Liver (tissue), 8 donors: ENCODE measurements at regions not wholly inside any gene's neighbourhood (a gene's known extent, or its start where the extent isn't known, plus 50 kb on each side); places are given as distances from the start of the nearest gene placed in this dataset.

Experiments used
- DNase-seq: peaks from one replicate; pipeline ENCODE4 v3.0.0-alpha.2; 2017; ENCODE audit warnings: low spot score
- H3K27ac ChIP-seq, 2 donors: one replicate each; pipeline ENCODE4 v1.7.0; 2013; ENCODE audit warnings: inconsistent platforms in 2 of 2, low read length in 2 of 2, control low read depth in 1 of 2, low read depth in 1 of 2, mild to moderate bottlenecking in 1 of 2
- H3K27me3 ChIP-seq, 4 donors: one replicate each; pipeline versions ENCODE4 v1.6.1 to v1.7.0; 2013; ENCODE audit warnings: low read length in 3 of 4, inconsistent platforms in 1 of 4, mild to moderate bottlenecking in 1 of 4, moderate library complexity in 1 of 4; ENCODE audit not compliant: control insufficient read depth in 4 of 4, insufficient read depth in 4 of 4
- H3K36me3 ChIP-seq, 4 donors: one replicate each; pipeline versions ENCODE4 v1.6.1 to v1.7.0; 2013; ENCODE audit warnings: low read length in 3 of 4, mild to moderate bottlenecking in 3 of 4, low read depth in 1 of 4, moderate library complexity in 1 of 4; ENCODE audit not compliant: control insufficient read depth in 4 of 4, insufficient read depth in 3 of 4
- H3K4me1 ChIP-seq, 4 donors: one replicate each; pipeline versions ENCODE4 v1.6.1 to v1.7.0; 2013; ENCODE audit warnings: low read length in 3 of 4, mild to moderate bottlenecking in 3 of 4, moderate library complexity in 1 of 4; ENCODE audit not compliant: control insufficient read depth in 4 of 4, insufficient read depth in 4 of 4
- H3K4me3 ChIP-seq, 3 donors: one replicate each; pipeline versions ENCODE4 v1.6.1 to v1.7.0; 2013; ENCODE audit warnings: low read length in 3 of 3, control low read depth in 1 of 3, low read depth in 1 of 3, mild to moderate bottlenecking in 1 of 3
- H3K9ac ChIP-seq, 2 donors: one replicate each; pipeline ENCODE4 v1.7.0; 2013; ENCODE audit warnings: low read length in 2 of 2, mild to moderate bottlenecking in 2 of 2, moderate library complexity in 2 of 2, control low read depth in 1 of 2, low read depth in 1 of 2
- H3K9me3 ChIP-seq, 4 donors: one replicate each; pipeline versions ENCODE4 v1.6.1 to v1.7.0; 2013; ENCODE audit warnings: low read length in 3 of 4; ENCODE audit not compliant: control insufficient read depth in 4 of 4
- EGR1 ChIP-seq, 2 donors: IDR thresholded peaks; 2 replicates each; pipeline ENCODE4 v1.6.1; 2016 to 2018; ENCODE audit warnings: antibody characterized with exemption in 2 of 2, low read depth in 2 of 2
- FOXA1 ChIP-seq: IDR thresholded peaks from 2 replicates; pipeline ENCODE4 v1.6.1; 2016; ENCODE audit warnings: antibody characterized with exemption
- FOXA2 ChIP-seq: IDR thresholded peaks from 2 replicates; pipeline ENCODE4 v1.6.1; 2016; ENCODE audit warnings: antibody characterized with exemption
- HNF4A ChIP-seq, 2 donors: conservative IDR thresholded peaks; 2 replicates each; pipeline ENCODE4 v1.6.1; 2016; ENCODE audit warnings: antibody characterized with exemption in 2 of 2, mild to moderate bottlenecking in 2 of 2
- HNF4G ChIP-seq: IDR thresholded peaks from 2 replicates; pipeline ENCODE4 v1.6.1; 2016; ENCODE audit warnings: antibody characterized with exemption
- MAX ChIP-seq: IDR thresholded peaks from 2 replicates; pipeline ENCODE4 v1.6.1; 2016; ENCODE audit warnings: antibody characterized with exemption
- RAD21 ChIP-seq, 2 donors: IDR thresholded peaks; 2 replicates each; pipeline ENCODE4 v1.6.1; 2016; ENCODE audit warnings: antibody characterized with exemption in 2 of 2, mild to moderate bottlenecking in 2 of 2
- RXRA ChIP-seq, 2 donors: IDR thresholded peaks; 2 replicates each; pipeline ENCODE4 v1.6.1; 2017 to 2018; ENCODE audit warnings: antibody characterized with exemption in 2 of 2, mild to moderate bottlenecking in 1 of 2
- SP1 ChIP-seq: IDR thresholded peaks from 2 replicates; pipeline ENCODE4 v1.6.1; 2018; ENCODE audit warnings: antibody characterized with exemption, mild to moderate bottlenecking
- TAF1 ChIP-seq: conservative IDR thresholded peaks from 2 replicates; pipeline ENCODE4 v1.6.1; 2016; ENCODE audit warnings: antibody characterized with exemption, mild to moderate bottlenecking
- YY1 ChIP-seq: IDR thresholded peaks from 2 replicates; pipeline ENCODE4 v1.6.1; 2016; ENCODE audit warnings: antibody characterized with exemption, mild to moderate bottlenecking
- WGBS: extraction: QIAGEN DNeasy Blood & Tissue Kit; methylation state at CpG from one replicate; pipeline ENCODE4 v1.1.7; 2013; 5-methylcytosine and 5-hydroxymethylcytosine counted together
- TF ChIP-seq, protein P1 (sequence below): IDR thresholded peaks from 2 replicates; pipeline ENCODE4 v1.6.1; 2016; ENCODE audit warnings: antibody characterized with exemption, mild to moderate bottlenecking
- TF ChIP-seq, protein P2 (sequence below): fragments of 150-350 bp; IDR thresholded peaks from 2 replicates; pipeline ENCODE4 v1.5.1; 2017; ENCODE audit warnings: improper control_type of control experiment, low read depth, low read length; ENCODE audit not compliant: missing input control
- TF ChIP-seq, protein P3 (sequence below): IDR thresholded peaks from 2 replicates; pipeline ENCODE4 v1.6.1; 2016; ENCODE audit warnings: antibody characterized with exemption
- donor health status: healthy.
- donor health status: healthy.
- donor health status: healthy.
- donor health status: healthy.
- donor health status: healthy.

GRCh38 chr4:15159477-15160019, 157.3 kb downstream of the CPEB2 start:
- H3K4me3 ChIP-seq: no peak overlapping the region
- no peaks in the 10 kb centered on the region for H3K36me3 ChIP-seq
- TF ChIP-seq FOXA1: no peak
- TF ChIP-seq, protein P1, sequence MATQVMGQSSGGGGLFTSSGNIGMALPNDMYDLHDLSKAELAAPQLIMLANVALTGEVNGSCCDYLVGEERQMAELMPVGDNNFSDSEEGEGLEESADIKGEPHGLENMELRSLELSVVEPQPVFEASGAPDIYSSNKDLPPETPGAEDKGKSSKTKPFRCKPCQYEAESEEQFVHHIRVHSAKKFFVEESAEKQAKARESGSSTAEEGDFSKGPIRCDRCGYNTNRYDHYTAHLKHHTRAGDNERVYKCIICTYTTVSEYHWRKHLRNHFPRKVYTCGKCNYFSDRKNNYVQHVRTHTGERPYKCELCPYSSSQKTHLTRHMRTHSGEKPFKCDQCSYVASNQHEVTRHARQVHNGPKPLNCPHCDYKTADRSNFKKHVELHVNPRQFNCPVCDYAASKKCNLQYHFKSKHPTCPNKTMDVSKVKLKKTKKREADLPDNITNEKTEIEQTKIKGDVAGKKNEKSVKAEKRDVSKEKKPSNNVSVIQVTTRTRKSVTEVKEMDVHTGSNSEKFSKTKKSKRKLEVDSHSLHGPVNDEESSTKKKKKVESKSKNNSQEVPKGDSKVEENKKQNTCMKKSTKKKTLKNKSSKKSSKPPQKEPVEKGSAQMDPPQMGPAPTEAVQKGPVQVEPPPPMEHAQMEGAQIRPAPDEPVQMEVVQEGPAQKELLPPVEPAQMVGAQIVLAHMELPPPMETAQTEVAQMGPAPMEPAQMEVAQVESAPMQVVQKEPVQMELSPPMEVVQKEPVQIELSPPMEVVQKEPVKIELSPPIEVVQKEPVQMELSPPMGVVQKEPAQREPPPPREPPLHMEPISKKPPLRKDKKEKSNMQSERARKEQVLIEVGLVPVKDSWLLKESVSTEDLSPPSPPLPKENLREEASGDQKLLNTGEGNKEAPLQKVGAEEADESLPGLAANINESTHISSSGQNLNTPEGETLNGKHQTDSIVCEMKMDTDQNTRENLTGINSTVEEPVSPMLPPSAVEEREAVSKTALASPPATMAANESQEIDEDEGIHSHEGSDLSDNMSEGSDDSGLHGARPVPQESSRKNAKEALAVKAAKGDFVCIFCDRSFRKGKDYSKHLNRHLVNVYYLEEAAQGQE: no peak
- TF ChIP-seq RAD21 (IDR thresholded peaks at IDR 0.05): peak; percentile 8 to 15
- no peak for TF ChIP-seq HNF4A (conservative IDR thresholded peaks at IDR 0.05)
- no peak for TF ChIP-seq MAX
- TF ChIP-seq FOXA2: no peak
- WGBS: 92% methylated on average over 3 of the region's 3 CpGs
- H3K4me1 ChIP-seq: no peaks in the 10 kb centered on the region
- no peaks in the 10 kb centered on the region for H3K27me3 ChIP-seq
- H3K27ac ChIP-seq: no peak overlapping the region
- no peak for DNase-seq
- H3K9me3 ChIP-seq: no peaks in the 10 kb centered on the region
- H3K9ac ChIP-seq: no peak overlapping the region

GRCh38 chr4:15161439-15161838, 159.2 kb downstream of the CPEB2 start:
- no peaks in the 10 kb centered on the region for H3K4me1 ChIP-seq
- 97% methylated on average over 1 of the region's 1 CpG for WGBS
- no peak overlapping the region for H3K9ac ChIP-seq
- TF ChIP-seq SP1: no peak
- TF ChIP-seq TAF1: no peak
- TF ChIP-seq HNF4G: no peak
- no peak for TF ChIP-seq RXRA (IDR thresholded peaks at IDR 0.05)
- TF ChIP-seq YY1: no peak
- TF ChIP-seq, protein P2, sequence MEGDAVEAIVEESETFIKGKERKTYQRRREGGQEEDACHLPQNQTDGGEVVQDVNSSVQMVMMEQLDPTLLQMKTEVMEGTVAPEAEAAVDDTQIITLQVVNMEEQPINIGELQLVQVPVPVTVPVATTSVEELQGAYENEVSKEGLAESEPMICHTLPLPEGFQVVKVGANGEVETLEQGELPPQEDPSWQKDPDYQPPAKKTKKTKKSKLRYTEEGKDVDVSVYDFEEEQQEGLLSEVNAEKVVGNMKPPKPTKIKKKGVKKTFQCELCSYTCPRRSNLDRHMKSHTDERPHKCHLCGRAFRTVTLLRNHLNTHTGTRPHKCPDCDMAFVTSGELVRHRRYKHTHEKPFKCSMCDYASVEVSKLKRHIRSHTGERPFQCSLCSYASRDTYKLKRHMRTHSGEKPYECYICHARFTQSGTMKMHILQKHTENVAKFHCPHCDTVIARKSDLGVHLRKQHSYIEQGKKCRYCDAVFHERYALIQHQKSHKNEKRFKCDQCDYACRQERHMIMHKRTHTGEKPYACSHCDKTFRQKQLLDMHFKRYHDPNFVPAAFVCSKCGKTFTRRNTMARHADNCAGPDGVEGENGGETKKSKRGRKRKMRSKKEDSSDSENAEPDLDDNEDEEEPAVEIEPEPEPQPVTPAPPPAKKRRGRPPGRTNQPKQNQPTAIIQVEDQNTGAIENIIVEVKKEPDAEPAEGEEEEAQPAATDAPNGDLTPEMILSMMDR: no peak
- TF ChIP-seq, protein P1: no peak
- TF ChIP-seq, protein P3, sequence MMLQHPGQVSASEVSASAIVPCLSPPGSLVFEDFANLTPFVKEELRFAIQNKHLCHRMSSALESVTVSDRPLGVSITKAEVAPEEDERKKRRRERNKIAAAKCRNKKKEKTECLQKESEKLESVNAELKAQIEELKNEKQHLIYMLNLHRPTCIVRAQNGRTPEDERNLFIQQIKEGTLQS: no peak
- no peak for TF ChIP-seq EGR1 (IDR thresholded peaks at IDR 0.05; ENCODE audit: low read depth in 2 of 2)
- H3K27me3 ChIP-seq: no peaks in the 10 kb centered on the region
- no peak overlapping the region for H3K27ac ChIP-seq
- DNase-seq: no peak
- no peaks in the 10 kb centered on the region for H3K9me3 ChIP-seq
- H3K4me3 ChIP-seq: no peak overlapping the region
- H3K36me3 ChIP-seq: no peaks in the 10 kb centered on the region
